WTC11 (cell line): ENCODE measurements at regions not wholly inside any gene's neighbourhood (a gene's known extent, or its start where the extent isn't known, plus 50 kb on each side); places are given as distances from the start of the nearest gene placed in this dataset.

Experiments
- CTCF ChIP-seq: fragments of 200-600 bp; IDR thresholded peaks from 2 replicates; pipeline ENCODE4 v1.8.0; 2022; ENCODE audit warnings: antibody characterized with exemption
- E2F1 ChIP-seq: sonication (generic); formaldehyde crosslinking; IDR thresholded peaks from 2 replicates; pipeline ENCODE4 v1.8.0; 2022; ENCODE audit warnings: mild to moderate bottlenecking, missing genetic modification reagents
- FOXJ3 ChIP-seq: sonication (generic); formaldehyde crosslinking; IDR thresholded peaks from 2 replicates; pipeline ENCODE4 v1.9.0; 2021; ENCODE audit warnings: missing genetic modification reagents, mild to moderate bottlenecking, borderline replicate concordance
- IRF2 ChIP-seq: sonication (generic); formaldehyde crosslinking; IDR thresholded peaks from 2 replicates; pipeline ENCODE4 v1.8.0; 2022; ENCODE audit warnings: low read depth, missing genetic modification reagents, borderline replicate concordance
- NR2C2 ChIP-seq: sonication (generic); formaldehyde crosslinking; IDR thresholded peaks from 2 replicates; pipeline ENCODE4 v1.8.0; 2022; ENCODE audit warnings: mild to moderate bottlenecking, missing genetic modification reagents
- SMAD3 ChIP-seq: sonication (generic); formaldehyde crosslinking; IDR thresholded peaks from 2 replicates; pipeline ENCODE4 v1.8.0; 2022; ENCODE audit warnings: missing genetic modification reagents, mild to moderate bottlenecking, borderline replicate concordance
- SMAD4 ChIP-seq: sonication (generic); formaldehyde crosslinking; IDR thresholded peaks from 2 replicates; pipeline ENCODE4 v1.8.0; 2022; ENCODE audit warnings: mild to moderate bottlenecking, missing genetic modification reagents
- TEAD4 ChIP-seq: sonication (generic); formaldehyde crosslinking; IDR thresholded peaks from 2 replicates; pipeline ENCODE4 v1.8.0; 2022; ENCODE audit warnings: mild to moderate bottlenecking, missing genetic modification reagents
- ZBTB43 ChIP-seq: sonication (generic); formaldehyde crosslinking; IDR thresholded peaks from 2 replicates; pipeline ENCODE4 v1.8.1; 2023; ENCODE audit warnings: mild to moderate bottlenecking, missing genetic modification reagents

GRCh38 chr4:156459584-156459983, 505.9 kb upstream of the CTSO start:
- TF ChIP-seq CTCF (no peak), ZBTB43 (CRISPR knock-in tag) (no peak), FOXJ3 (CRISPR knock-in tag) (no peak), TEAD4 (CRISPR knock-in tag) (no peak), SMAD3 (CRISPR knock-in tag) (no peak), IRF2 (CRISPR knock-in tag) (no peak), SMAD4 (no peak), NR2C2 (CRISPR knock-in tag) (no peak), E2F1 (CRISPR knock-in tag) (no peak)
